B cell (primary cell): ENCODE measurements at regions not wholly inside any gene's neighbourhood (a gene's known extent, or its start where the extent isn't known, plus 50 kb on each side); places are given as distances from the start of the nearest gene placed in this dataset.

ENCODE experiments used
- ATAC-seq: fragments of 200-7000 bp; cut with Tn5 transposase; one replicate; pipeline ENCODE4 v1.10.0; 2021; ENCODE audit warnings: low read depth, mild to moderate bottlenecking, moderate number of reproducible peaks, moderate library complexity
- CTCF ChIA-PET: fragments of 350-600 bp; sonication (Branson Sonifier 250); formaldehyde crosslinking; loops from one replicate; lab custom pipeline; 2021; ENCODE audit warnings: antibody characterized with exemption, inconsistent platforms; lab: Charles Lee
- POLR2A ChIA-PET: fragments of 350-600 bp; sonication (Branson Sonifier 250); formaldehyde crosslinking; loops from one replicate; lab custom pipeline; 2021; ENCODE audit warnings: antibody characterized with exemption; lab: Charles Lee
- DNase-seq: peaks from one replicate; pipeline ENCODE4 v3.0.0; 2013
- H2AFZ ChIP-seq: 2 replicates; pipeline ENCODE4 v1.6.1; 2012; ENCODE audit warnings: mild to moderate bottlenecking, low read depth, low read length; ENCODE audit not compliant: insufficient read depth, poor library complexity, severe bottlenecking
- H3K27ac ChIP-seq, 2 donors: 1 replicate in 1 of 2; 2 replicates in 1 of 2; pipeline ENCODE4 v1.5.1; 2012 to 2013; ENCODE audit warnings: low read length in 2 of 2, mild to moderate bottlenecking in 2 of 2, moderate library complexity in 1 of 2
- H3K27me3 ChIP-seq, 4 experiments: fragments of 200-600 bp in 1 of 4; sonication (generic) in 1 of 4; replicated peaks in 1 of 4; 1 replicate in 2 of 4; 2 replicates in 2 of 4; pipeline versions ENCODE4 v1.6.1 to v1.7.0; 2013 to 2016; ENCODE audit warnings: low read length in 3 of 4, mild to moderate bottlenecking in 2 of 4, mixed read lengths in 1 of 4, moderate library complexity in 1 of 4; ENCODE audit not compliant: insufficient read depth in 4 of 4, control insufficient read depth in 3 of 4; ENCODE audit errors: control extremely low read depth in 1 of 4
- H3K36me3 ChIP-seq, 2 experiments: replicated peaks in 1 of 2; 1 replicate in 1 of 2; 2 replicates in 1 of 2; pipeline versions ENCODE4 v1.6.1 to v1.7.1; 2013; ENCODE audit warnings: low read length in 1 of 2; ENCODE audit not compliant: insufficient read depth in 2 of 2, control insufficient read depth in 1 of 2; ENCODE audit errors: control extremely low read depth in 1 of 2, extremely low read depth in 1 of 2
- H3K4me1 ChIP-seq, 2 donors: fragments of 200-600 bp in 1 of 2; sonication (generic) in 1 of 2; 1 replicate in 1 of 2; 2 replicates in 1 of 2; pipeline versions ENCODE4 v1.5.1 to v1.6.1; 2013 to 2017; ENCODE audit warnings: low read length in 2 of 2; ENCODE audit not compliant: control insufficient read depth in 2 of 2, insufficient read depth in 2 of 2
- H3K4me2 ChIP-seq: replicated peaks from 2 replicates; pipeline ENCODE3; 2012; ENCODE audit warnings: mild to moderate bottlenecking, low read depth, low read length; ENCODE audit not compliant: poor library complexity, severe bottlenecking
- H3K4me3 ChIP-seq, 5 experiments: fragments of 200-600 bp in 1 of 5; sonication (generic) in 1 of 5; 1 replicate in 3 of 5; 2 replicates in 2 of 5; pipeline versions ENCODE4 v1.5.1 to v1.7.0; 2011 to 2016; ENCODE audit warnings: low read length in 4 of 5, mild to moderate bottlenecking in 4 of 5, low read depth in 2 of 5, control low read depth in 1 of 5, moderate library complexity in 1 of 5; ENCODE audit not compliant: insufficient read depth in 1 of 5; ENCODE audit errors: control extremely low read depth in 1 of 5, extremely low read depth in 1 of 5
- H3K79me2 ChIP-seq: fragments of 200-600 bp; sonication (generic); one replicate; pipeline ENCODE4 v1.6.0; 2016; ENCODE audit warnings: low read length; ENCODE audit not compliant: control insufficient read depth, insufficient read depth
- H3K9ac ChIP-seq: fragments of 200-600 bp; sonication (generic); 2 replicates; pipeline ENCODE4 v1.6.1; 2017; ENCODE audit warnings: mild to moderate bottlenecking, low read length, moderate library complexity
- H3K9me3 ChIP-seq, 3 donors: one replicate each; pipeline versions ENCODE4 v1.6.1 to v1.7.1; 2013; ENCODE audit warnings: low read length in 2 of 3; ENCODE audit not compliant: control insufficient read depth in 2 of 3, insufficient read depth in 1 of 3; ENCODE audit errors: control extremely low read depth in 1 of 3
- H4K20me1 ChIP-seq: 2 replicates; pipeline ENCODE4 v1.6.0; 2012; ENCODE audit warnings: mild to moderate bottlenecking, low read length; ENCODE audit not compliant: insufficient read depth, control insufficient read depth, poor library complexity, severe bottlenecking
- H3K27ac Mint-ChIP-seq: one replicate; pipeline ENCODE4 v1.8.0; 2021; ENCODE audit warnings: mixed read lengths
- H3K27me3 Mint-ChIP-seq: one replicate; pipeline ENCODE4 v1.8.0; 2021; ENCODE audit warnings: mixed read lengths
- H3K4me1 Mint-ChIP-seq: one replicate; pipeline ENCODE4 v1.8.0; 2021; ENCODE audit warnings: mixed read lengths
- H3K4me3 Mint-ChIP-seq: one replicate; pipeline ENCODE4 v1.8.0; 2021; ENCODE audit warnings: mixed read lengths
- H3K9me3 Mint-ChIP-seq: one replicate; pipeline ENCODE4 v1.8.0; 2022; ENCODE audit warnings: mixed read lengths; ENCODE audit not compliant: insufficient read depth
- CTCF ChIP-seq: fragments of 200-600 bp; IDR thresholded peaks from one replicate; pipeline ENCODE4 v1.8.0; 2022; ENCODE audit warnings: antibody characterized with exemption, mild to moderate bottlenecking
- EZH2 ChIP-seq: IDR thresholded peaks from 2 replicates; pipeline ENCODE4 v1.6.1; 2012; ENCODE audit warnings: borderline replicate concordance, low read depth, mild to moderate bottlenecking, moderate library complexity, low read length; ENCODE audit not compliant: insufficient read depth, poor library complexity, severe bottlenecking
- WGBS: methylation state at CpG from one replicate; pipeline ENCODE4 v1.1.5; 2013; ENCODE audit warnings: missing lambda C conversion rate; ENCODE audit not compliant: insufficient coverage; 5-methylcytosine and 5-hydroxymethylcytosine counted together
- intact Hi-C: fragments of 100-400 bp; cut with micrococcal nuclease; formaldehyde crosslinking; loops from one replicate; pipeline ENCODE4 v1.10.0; 2022

- Mint-ChIP-seq H3K9me3 (peaks cover 4% of the 10 kb centered on the region), H3K27me3 (no peaks in the 10 kb centered on the region), H3K4me1 (no peaks in the 10 kb centered on the region), H3K4me3 (no peak overlapping the region), H3K27ac (no peak overlapping the region)
- no peak overlapping the region for H3K4me2 ChIP-seq
- H3K79me2 ChIP-seq = no peaks in the 10 kb centered on the region
- no peak overlapping the region for H2AFZ ChIP-seq
- H4K20me1 ChIP-seq = no peaks in the 10 kb centered on the region
- no peak for DNase-seq
- WGBS = 82% methylated on average over 4 of the region's 9 CpGs
- no peaks in the 10 kb centered on the region for H3K36me3 ChIP-seq
- ChIA-PET POLR2A (no interaction called here), CTCF (no interaction called here)
- H3K9me3 ChIP-seq = peaks cover 0 to 3% (median 0%) of the 10 kb centered on the region in 3 donors
- H3K9ac ChIP-seq = no peak overlapping the region
- intact Hi-C loops = no loop called here
- no peaks in the 10 kb centered on the region for H3K27me3 ChIP-seq
- ATAC-seq = no peak
- H3K4me3 ChIP-seq = no peak overlapping the region
- TF ChIP-seq CTCF = no peak
- TF ChIP-seq EZH2 = no peak
- no peak overlapping the region for H3K27ac ChIP-seq
- no peaks in the 10 kb centered on the region for H3K4me1 ChIP-seq
Observed at GRCh38 chr6:164469276-164469949, 840.0 kb downstream of the C6orf118 start.

GRCh38 chr6:164455835-164456234 is 853.6 kb downstream of the C6orf118 start:
- WGBS = 89% methylated on average over 7 of the region's 9 CpGs
- ATAC-seq = no peak
- Histone ChIP-seq H3K27me3 (no peaks in the 10 kb centered on the region), H3K79me2 (no peaks in the 10 kb centered on the region), H3K4me1 (no peaks in the 10 kb centered on the region), H3K4me3 (no peak overlapping the region), H3K4me2 (no peak overlapping the region), H2AFZ (no peak overlapping the region), H3K9ac (no peak overlapping the region), H3K9me3 (peaks cover 0 to 3% (median 0%) of the 10 kb centered on the region in 3 donors), H4K20me1 (no peaks in the 10 kb centered on the region), H3K27ac (no peak overlapping the region), H3K36me3 (no peaks in the 10 kb centered on the region)
- TF ChIP-seq EZH2 (no peak), CTCF (no peak)
- no peak overlapping the region for H3K4me3 Mint-ChIP-seq
- no peak overlapping the region for H3K27ac Mint-ChIP-seq
- no peaks in the 10 kb centered on the region for H3K9me3 Mint-ChIP-seq
- H3K27me3 Mint-ChIP-seq = no peaks in the 10 kb centered on the region
- ChIA-PET POLR2A (no interaction called here), CTCF (no interaction called here)
- H3K4me1 Mint-ChIP-seq = no peaks in the 10 kb centered on the region
- no peak for DNase-seq
- intact Hi-C loops = no loop called here
